A673 (cell line): ENCODE measurements at regions not wholly inside any gene's neighbourhood (a gene's known extent, or its start where the extent isn't known, plus 50 kb on each side); places are given as distances from the start of the nearest gene placed in this dataset.
"Not testable (repeated sequence)": the region's sequence is repeated elsewhere in the genome, so short reads cannot be mapped to it uniquely, and the experiment has no call there.

ENCODE experiments used
- BruUV-seq: library from RNA; stranded (reverse); fragments of 400-500 nt; replicated peaks from 2 replicates; lab custom pipeline; 2021; lab: Mats Ljungman, UMichigan
- CTCF ChIA-PET: fragments of 300-600 bp; sonication (Branson Sonifier 250); formaldehyde crosslinking; loops from one replicate; lab custom pipeline; 2022; ENCODE audit warnings: antibody characterized with exemption; lab: Charles Lee
- POLR2A ChIA-PET: fragments of 300-600 bp; sonication (Branson Sonifier 250); formaldehyde crosslinking; loops from one replicate; lab custom pipeline; 2022; ENCODE audit warnings: antibody characterized with exemption; ENCODE audit not compliant: low non-redundant PET; lab: Charles Lee
- DNase-seq: peaks from one replicate; pipeline ENCODE4 v3.0.0-alpha.2; 2015; ENCODE audit warnings: low spot score
- H3K27ac ChIP-seq: fragments of 200-600 bp; sonication (generic); 2 replicates; pipeline ENCODE4 v1.5.1; 2016; ENCODE audit warnings: mixed run types, low read depth, mild to moderate bottlenecking, mixed read lengths, antibody characterized with exemption, low read length; ENCODE audit not compliant: poor library complexity, severe bottlenecking
- H3K27me3 ChIP-seq: fragments of 200-600 bp; sonication (generic); replicated peaks from 2 replicates; pipeline ENCODE4 v1.6.1; 2017; ENCODE audit warnings: mixed run types, low read depth, mild to moderate bottlenecking, mixed read lengths, antibody characterized with exemption, low read length; ENCODE audit not compliant: insufficient read depth, poor library complexity
- H3K36me3 ChIP-seq: fragments of 200-600 bp; sonication (generic); 2 replicates; pipeline ENCODE4 v1.6.1; 2016; ENCODE audit warnings: mixed run types, mild to moderate bottlenecking, mixed read lengths, antibody characterized with exemption, low read length; ENCODE audit not compliant: insufficient read depth, poor library complexity, severe bottlenecking
- H3K4me1 ChIP-seq: fragments of 200-600 bp; sonication (generic); 2 replicates; pipeline ENCODE4 v1.6.1; 2017; ENCODE audit warnings: mixed run types, mild to moderate bottlenecking, mixed read lengths, antibody characterized with exemption, low read length; ENCODE audit not compliant: insufficient read depth, poor library complexity, severe bottlenecking
- H3K4me3 ChIP-seq: fragments of 200-600 bp; sonication (generic); 2 replicates; pipeline ENCODE4 v1.5.1; 2016; ENCODE audit warnings: low read depth, mixed run types, mild to moderate bottlenecking, mixed read lengths, low read length; ENCODE audit not compliant: poor library complexity, severe bottlenecking
- H3K9me3 ChIP-seq: fragments of 200-600 bp; sonication (generic); 2 replicates; pipeline ENCODE4 v1.6.1; 2016; ENCODE audit warnings: mixed run types, low read depth, mild to moderate bottlenecking, mixed read lengths, antibody characterized with exemption, low read length; ENCODE audit not compliant: poor library complexity, severe bottlenecking
- intact Hi-C: fragments of 100-400 bp; cut with micrococcal nuclease; formaldehyde crosslinking; loops from one replicate; pipeline ENCODE4 v1.10.0; 2022; ENCODE audit not compliant: unreplicated experiment

DNA sequence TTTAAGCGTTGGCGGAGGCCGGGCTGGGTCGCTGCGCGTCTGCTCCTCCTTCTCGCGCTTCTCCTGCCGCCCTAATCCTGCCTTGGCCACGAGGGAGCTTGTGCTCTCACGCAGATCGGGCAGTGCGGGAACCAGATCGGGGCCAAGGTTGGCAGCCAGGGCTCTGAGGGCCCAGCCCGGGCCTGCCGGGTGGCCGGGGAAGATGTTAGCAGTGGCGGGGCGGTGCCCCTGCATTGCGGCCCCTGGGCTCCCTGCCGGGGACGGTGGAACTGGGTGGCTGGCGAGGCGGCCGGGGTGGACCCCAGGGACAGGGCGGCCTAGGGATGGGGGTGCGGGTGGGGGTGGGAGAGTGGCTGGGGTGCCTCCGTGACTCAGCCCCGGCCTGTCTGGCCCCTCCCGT lies 297.4 kb downstream of the CACNA1B start:
- H3K27me3 ChIP-seq, H3K9me3 ChIP-seq, H3K4me1 ChIP-seq, POLR2A ChIA-PET, H3K4me3 ChIP-seq, DNase-seq, CTCF ChIA-PET, H3K27ac ChIP-seq, intact Hi-C loops, H3K36me3 ChIP-seq, BruUV-seq: not testable (repeated sequence)

DNA sequence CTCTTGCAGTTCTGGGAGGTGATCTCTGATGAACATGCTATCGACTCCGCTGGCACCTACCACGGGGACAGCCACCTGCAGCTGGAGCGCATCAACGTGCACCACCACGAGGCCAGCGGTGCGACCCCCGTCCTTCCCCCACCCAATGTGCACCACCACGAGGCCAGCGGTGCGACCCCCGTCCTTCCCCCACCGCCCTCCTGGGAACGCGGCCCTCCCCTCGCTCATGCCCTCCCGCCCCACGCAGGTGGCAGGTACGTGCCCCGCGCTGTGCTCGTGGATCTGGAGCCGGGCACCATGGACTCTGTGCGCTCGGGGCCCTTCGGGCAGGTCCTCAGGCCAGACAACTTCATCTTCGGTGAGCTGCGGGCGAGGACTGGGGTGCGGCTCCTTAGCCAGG lies 297.8 kb downstream of the CACNA1B start:
- H3K4me1 ChIP-seq, intact Hi-C loops, H3K4me3 ChIP-seq, H3K36me3 ChIP-seq, CTCF ChIA-PET, H3K27ac ChIP-seq, POLR2A ChIA-PET, H3K27me3 ChIP-seq, BruUV-seq, DNase-seq, H3K9me3 ChIP-seq: not testable (repeated sequence)

DNA sequence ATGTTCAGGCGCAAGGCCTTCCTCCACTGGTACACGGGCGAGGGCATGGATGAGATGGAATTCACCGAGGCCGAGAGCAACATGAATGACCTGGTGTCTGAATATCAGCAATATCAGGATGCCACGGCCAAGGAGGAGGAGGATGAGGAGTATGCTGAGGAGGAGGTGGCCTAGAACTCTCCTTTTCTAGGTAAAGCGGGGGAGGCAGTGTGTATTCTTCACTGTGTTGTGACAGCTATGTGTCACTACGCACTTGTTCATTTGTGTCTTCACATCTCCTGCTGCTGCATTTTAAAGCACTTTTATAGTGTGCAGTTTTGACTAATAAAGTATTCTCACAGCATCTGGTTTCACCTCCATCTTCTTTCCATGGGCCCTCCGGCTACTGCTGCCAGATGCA lies 299.5 kb downstream of the CACNA1B start:
- BruUV-seq, H3K4me3 ChIP-seq, H3K36me3 ChIP-seq, H3K4me1 ChIP-seq, H3K27me3 ChIP-seq, H3K27ac ChIP-seq, POLR2A ChIA-PET, H3K9me3 ChIP-seq, DNase-seq, intact Hi-C loops, CTCF ChIA-PET: not testable (repeated sequence)

DNA sequence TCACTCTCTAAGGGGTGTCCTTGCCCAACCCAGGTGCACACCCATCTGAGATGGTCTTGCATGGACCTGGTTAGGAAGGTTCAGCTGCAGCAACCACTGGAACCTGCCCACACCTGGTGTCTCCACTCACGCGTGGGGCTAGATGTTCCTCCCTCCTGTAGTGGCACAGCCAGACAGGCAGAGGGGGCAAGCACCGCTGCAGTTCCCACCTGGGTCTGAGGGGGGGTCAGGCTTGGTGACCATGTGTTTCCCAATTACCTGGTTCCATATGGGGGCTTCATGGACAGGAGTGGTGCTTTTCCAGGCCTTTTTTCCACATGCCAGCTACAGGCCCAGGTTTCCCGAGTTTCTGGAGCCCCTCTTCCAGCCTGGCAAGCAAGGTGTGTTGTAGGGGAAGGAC lies 301.4 kb downstream of the CACNA1B start:
- H3K9me3 ChIP-seq, H3K4me1 ChIP-seq, H3K27ac ChIP-seq, H3K4me3 ChIP-seq, BruUV-seq, CTCF ChIA-PET, POLR2A ChIA-PET, intact Hi-C loops, H3K36me3 ChIP-seq, DNase-seq, H3K27me3 ChIP-seq: not testable (repeated sequence)

DNA sequence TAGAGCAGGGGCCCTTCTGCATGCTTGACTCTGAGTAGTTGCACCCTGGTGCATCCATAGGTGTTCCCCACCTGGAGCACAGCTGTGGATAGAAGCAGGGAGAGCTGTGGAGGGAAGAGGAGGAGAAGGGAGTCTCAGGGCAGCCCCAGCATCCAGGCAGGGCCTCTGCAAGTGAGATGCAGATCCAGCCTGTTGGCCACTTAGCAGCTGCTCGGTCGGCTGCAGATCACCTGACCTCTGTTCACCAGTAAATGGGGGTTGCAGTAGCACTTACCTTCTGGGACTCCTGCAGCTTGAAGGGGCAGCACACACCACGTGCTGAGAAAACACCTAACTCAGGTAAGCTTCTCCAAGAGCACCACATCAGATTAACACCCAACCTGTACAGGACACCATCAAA lies 302.1 kb downstream of the CACNA1B start:
- BruUV-seq, H3K4me1 ChIP-seq, CTCF ChIA-PET, H3K4me3 ChIP-seq, POLR2A ChIA-PET, H3K9me3 ChIP-seq, H3K36me3 ChIP-seq, DNase-seq, H3K27ac ChIP-seq, H3K27me3 ChIP-seq, intact Hi-C loops: not testable (repeated sequence)

DNA sequence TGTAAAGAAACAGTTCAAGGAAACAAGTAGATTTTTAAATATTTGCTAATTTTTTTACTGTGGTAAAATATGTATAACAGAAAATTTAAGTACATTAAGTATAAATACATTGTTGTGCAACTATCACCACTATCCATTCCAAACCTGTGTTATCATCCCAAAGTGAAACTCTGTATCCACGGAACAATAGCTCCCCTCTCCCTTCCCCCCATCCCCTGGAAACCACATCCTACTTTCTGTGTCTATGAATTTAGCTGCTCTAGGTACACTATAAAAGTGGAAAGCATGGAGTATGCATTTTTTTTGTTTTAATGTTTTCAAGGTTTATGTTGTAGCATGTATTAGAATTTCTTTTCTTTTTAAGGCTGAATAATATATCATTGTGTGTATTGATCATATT lies 304.4 kb downstream of the CACNA1B start:
- H3K4me1 ChIP-seq, POLR2A ChIA-PET, DNase-seq, CTCF ChIA-PET, H3K4me3 ChIP-seq, BruUV-seq, H3K9me3 ChIP-seq, H3K36me3 ChIP-seq, H3K27ac ChIP-seq, H3K27me3 ChIP-seq, intact Hi-C loops: not testable (repeated sequence)

DNA sequence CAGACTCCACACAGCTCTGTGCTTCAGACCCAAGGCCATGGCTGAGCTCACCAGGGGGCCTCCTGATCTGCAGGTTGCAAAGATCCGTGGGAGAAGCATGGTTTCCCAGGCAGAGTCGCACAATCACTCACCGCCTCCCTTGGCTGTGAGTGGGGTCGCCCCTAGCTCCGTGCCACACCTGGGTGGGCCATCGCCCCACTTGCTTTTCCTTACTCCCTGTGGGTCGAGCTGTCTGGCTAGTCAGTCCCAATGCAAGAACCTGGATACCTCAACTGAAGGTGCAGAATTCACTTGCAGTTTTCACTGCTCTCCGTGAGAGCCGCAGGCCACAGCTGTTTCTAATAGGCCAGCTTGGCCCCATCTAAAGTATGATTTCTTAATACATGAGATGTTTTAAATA lies 319.6 kb downstream of the CACNA1B start:
- POLR2A ChIA-PET, H3K27ac ChIP-seq, intact Hi-C loops, BruUV-seq, H3K9me3 ChIP-seq, H3K27me3 ChIP-seq, DNase-seq, H3K4me3 ChIP-seq, H3K36me3 ChIP-seq, CTCF ChIA-PET, H3K4me1 ChIP-seq: not testable (repeated sequence)

DNA sequence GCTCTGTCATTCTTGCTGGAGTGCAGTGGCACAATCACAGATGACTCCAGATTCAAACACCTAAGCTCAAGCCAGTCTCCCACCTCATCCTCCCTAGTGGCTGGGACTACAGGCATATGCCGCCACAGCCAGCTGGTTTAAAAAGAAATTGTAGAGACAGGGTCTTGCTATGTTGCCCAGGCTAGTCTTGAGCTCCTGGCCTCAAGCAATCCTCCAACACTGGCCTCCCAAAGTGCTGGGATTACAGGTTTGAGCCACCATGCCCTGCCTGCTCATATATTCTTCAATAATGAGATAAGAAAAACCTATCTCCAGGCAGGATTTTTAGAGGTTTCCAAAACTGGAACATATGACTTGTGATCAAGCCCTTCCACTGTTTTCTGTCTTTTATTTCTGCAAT lies 321.4 kb downstream of the CACNA1B start:
- DNase-seq, BruUV-seq, POLR2A ChIA-PET: not testable (repeated sequence)

More for the DNA sequence above, 321.4 kb downstream of the CACNA1B start:
- CTCF ChIA-PET, H3K27ac ChIP-seq, H3K27me3 ChIP-seq, intact Hi-C loops, H3K36me3 ChIP-seq, H3K4me3 ChIP-seq, H3K9me3 ChIP-seq, H3K4me1 ChIP-seq: not testable (repeated sequence)
